Thymus (tissue), 11 donors: ENCODE measurements at regions not wholly inside any gene's neighbourhood (a gene's known extent, or its start where the extent isn't known, plus 50 kb on each side); places are given as distances from the start of the nearest gene placed in this dataset.
"Not testable (repeated sequence)": the region's sequence is repeated elsewhere in the genome, so short reads cannot be mapped to it uniquely, and the experiment has no call there.

ENCODE experiments used
- DNase-seq, 9 donors: peaks; one replicate each; pipeline ENCODE4 v3.0.0-alpha.2; 2013; ENCODE audit warnings: low spot score in 9 of 9, low read depth in 6 of 9, missing footprints in 1 of 9
- H3K27ac ChIP-seq, 2 donors: one replicate each; pipeline ENCODE4 v1.5.1; 2013; ENCODE audit warnings: control low read depth in 1 of 2, low read depth in 1 of 2, low read length in 1 of 2, mild to moderate bottlenecking in 1 of 2, moderate library complexity in 1 of 2
- H3K27me3 ChIP-seq, 2 donors: one replicate each; pipeline ENCODE4 v1.5.1; 2013; ENCODE audit warnings: low read length in 1 of 2; ENCODE audit not compliant: control insufficient read depth in 2 of 2, insufficient read depth in 1 of 2
- H3K36me3 ChIP-seq, 2 donors: one replicate each; pipeline ENCODE4 v1.5.1; 2013; ENCODE audit warnings: low read length in 1 of 2, mild to moderate bottlenecking in 1 of 2, moderate library complexity in 1 of 2; ENCODE audit not compliant: control insufficient read depth in 2 of 2, insufficient read depth in 2 of 2
- H3K4me1 ChIP-seq, 2 donors: one replicate each; pipeline ENCODE4 v1.5.1; 2013; ENCODE audit warnings: low read length in 2 of 2; ENCODE audit not compliant: control insufficient read depth in 2 of 2, insufficient read depth in 2 of 2
- H3K4me3 ChIP-seq, 2 donors: one replicate each; pipeline ENCODE4 v1.5.1; 2013; ENCODE audit warnings: low read length in 2 of 2, control low read depth in 1 of 2, mild to moderate bottlenecking in 1 of 2
- H3K9me3 ChIP-seq, 2 donors: one replicate each; pipeline ENCODE4 v1.5.1; 2013; ENCODE audit warnings: low read length in 1 of 2, mild to moderate bottlenecking in 1 of 2; ENCODE audit not compliant: control insufficient read depth in 2 of 2, insufficient read depth in 1 of 2
- WGBS: extraction: QIAGEN DNeasy Blood & Tissue Kit; methylation state at CpG from one replicate; pipeline ENCODE4 v1.1.7; 2013; 5-methylcytosine and 5-hydroxymethylcytosine counted together
- donor health status: healthy.

DNA sequence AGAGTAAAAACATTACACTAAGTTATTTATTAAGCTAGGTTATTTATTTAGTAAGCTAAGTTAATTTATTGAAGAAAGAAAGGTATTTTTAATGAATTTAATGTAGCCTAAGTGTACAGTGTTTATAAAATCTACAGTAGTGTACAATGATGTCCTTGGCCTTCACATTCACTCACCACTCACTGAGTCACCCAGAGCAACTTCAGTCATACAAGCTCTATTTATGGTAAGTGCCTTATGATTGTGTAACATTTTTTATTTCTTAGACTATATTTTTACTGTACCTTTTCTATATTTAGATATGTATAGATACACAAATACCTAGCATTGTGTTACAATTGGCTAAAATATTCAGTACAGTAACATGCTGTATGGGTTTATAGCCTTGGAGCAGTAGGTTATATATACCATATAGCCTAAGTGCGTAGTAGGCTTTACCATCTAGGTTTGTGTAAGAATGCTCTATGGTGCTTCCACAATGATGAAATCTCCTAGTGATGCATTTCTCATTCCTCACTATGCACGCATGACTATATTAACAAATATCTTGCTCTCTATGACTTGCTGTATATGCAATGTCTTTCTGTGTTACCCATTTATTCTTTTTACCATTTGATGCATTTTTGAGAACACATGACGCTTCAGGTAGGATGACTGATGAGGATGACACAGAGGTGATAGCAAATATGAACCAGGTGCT lies 309.6 kb upstream of the ATXN7L3B start:
- Histone ChIP-seq H3K4me1 (no peaks in the 10 kb centered on the region), H3K27me3 (no peaks in the 10 kb centered on the region), H3K9me3 (no peaks in the 10 kb centered on the region), H3K36me3 (no peaks in the 10 kb centered on the region), H3K4me3 (no peak overlapping the region), H3K27ac (no peak overlapping the region)
- 99% methylated on average over 3 of the region's 3 CpGs for WGBS
- no peak for DNase-seq

DNA sequence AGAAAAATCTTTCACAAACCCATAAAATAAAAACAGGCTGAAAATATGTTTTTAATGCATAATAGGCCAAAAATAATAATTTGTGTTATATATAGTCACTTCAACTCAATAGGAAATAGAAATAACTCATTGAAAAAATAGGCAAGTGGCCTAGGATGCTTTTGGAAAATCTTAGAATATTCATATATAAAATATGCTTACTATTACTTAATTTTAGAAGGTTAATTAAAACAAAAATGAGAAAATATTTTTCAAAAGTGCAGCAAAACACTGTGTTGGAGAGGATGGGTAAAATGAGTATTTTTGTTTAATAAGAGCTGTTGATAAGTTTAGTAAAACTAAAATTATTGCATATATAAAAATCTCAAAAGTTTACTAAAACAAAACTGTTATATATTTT lies 308.0 kb upstream of the ATXN7L3B start:
- H3K27me3 ChIP-seq: no peaks in the 10 kb centered on the region
- H3K9me3 ChIP-seq: no peaks in the 10 kb centered on the region
- H3K4me3 ChIP-seq: no peak overlapping the region
- H3K27ac ChIP-seq: no peak overlapping the region
- no peak for DNase-seq
- no peaks in the 10 kb centered on the region for H3K36me3 ChIP-seq
- no peaks in the 10 kb centered on the region for H3K4me1 ChIP-seq

DNA sequence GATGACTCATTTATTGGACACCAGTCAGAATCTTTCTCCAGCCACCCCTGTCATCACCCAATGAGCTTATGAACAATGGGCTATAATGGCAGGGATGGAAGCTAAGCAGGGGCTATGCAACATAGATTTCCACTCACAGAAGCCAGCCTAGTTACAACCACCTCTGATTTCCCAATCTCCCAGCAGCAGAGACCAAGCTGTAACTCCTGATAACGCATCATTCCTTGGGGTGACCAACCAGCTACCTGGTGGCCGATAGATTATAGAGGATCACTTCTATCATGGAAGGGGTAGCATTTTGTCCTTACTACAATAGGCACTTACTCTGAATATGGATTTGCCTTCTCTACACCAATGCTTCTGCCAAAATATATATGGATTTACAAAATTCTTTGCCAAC lies 302.3 kb upstream of the ATXN7L3B start:
- H3K4me3 ChIP-seq: no peak overlapping the region
- no peaks in the 10 kb centered on the region for H3K4me1 ChIP-seq
- no peak for DNase-seq
- H3K9me3 ChIP-seq: no peaks in the 10 kb centered on the region
- 94% methylated on average over 2 of the region's 2 CpGs for WGBS
- no peaks in the 10 kb centered on the region for H3K36me3 ChIP-seq
- no peaks in the 10 kb centered on the region for H3K27me3 ChIP-seq
- H3K27ac ChIP-seq: no peak overlapping the region

DNA sequence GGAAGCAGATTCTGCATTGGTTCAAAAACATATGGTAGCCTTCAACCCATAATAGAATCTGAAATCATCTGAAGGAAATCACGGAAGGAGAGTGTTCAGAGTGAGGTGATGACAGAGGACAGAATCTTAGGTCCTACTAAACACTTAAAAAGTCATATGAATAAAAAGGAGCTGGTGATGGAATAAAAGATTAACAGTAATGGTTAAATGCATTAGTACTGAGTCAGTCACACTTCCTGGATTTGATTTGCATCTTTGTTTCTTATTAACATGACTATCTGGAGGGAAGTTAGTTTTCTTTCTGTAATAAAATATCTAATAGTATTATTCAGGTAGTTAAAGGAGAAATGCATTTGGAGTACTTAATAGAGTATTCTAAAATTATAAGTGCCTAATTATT lies 296.3 kb upstream of the ATXN7L3B start:
- no peaks in the 10 kb centered on the region for H3K36me3 ChIP-seq
- WGBS: 97% methylated on average over 1 of the region's 1 CpG
- H3K27ac ChIP-seq: no peak overlapping the region
- peaks cover 0 to 2% of the 10 kb centered on the region in 2 donors for H3K9me3 ChIP-seq
- no peaks in the 10 kb centered on the region for H3K4me1 ChIP-seq
- no peak overlapping the region for H3K4me3 ChIP-seq
- DNase-seq: no peak
- H3K27me3 ChIP-seq: no peaks in the 10 kb centered on the region

DNA sequence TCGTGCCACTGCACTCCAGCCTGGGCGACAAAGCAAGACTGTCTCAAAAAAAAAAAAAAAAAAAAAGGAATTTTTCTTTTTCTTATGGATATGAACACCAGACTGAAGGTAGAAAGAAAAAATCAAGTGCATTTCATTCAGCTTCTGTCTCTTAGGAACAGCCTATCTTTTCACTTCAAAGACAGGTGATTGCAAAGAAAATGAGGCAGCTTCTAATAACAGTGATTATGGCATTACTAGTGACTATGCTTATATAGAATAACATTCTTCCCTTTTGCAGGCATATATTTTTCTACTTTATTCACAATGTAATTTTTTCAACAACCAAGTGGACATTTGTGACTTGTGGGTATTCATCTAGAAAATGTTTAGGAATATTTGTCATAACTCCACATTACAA lies 295.5 kb upstream of the ATXN7L3B start:
- Histone ChIP-seq H3K27ac (no peak overlapping the region), H3K27me3 (no peaks in the 10 kb centered on the region), H3K36me3 (no peaks in the 10 kb centered on the region), H3K4me3 (no peak overlapping the region), H3K9me3 (peaks cover 0 to 2% of the 10 kb centered on the region in 2 donors), H3K4me1 (no peaks in the 10 kb centered on the region)
- 100% methylated on average over 2 of the region's 2 CpGs for WGBS
- DNase-seq: no peak

DNA sequence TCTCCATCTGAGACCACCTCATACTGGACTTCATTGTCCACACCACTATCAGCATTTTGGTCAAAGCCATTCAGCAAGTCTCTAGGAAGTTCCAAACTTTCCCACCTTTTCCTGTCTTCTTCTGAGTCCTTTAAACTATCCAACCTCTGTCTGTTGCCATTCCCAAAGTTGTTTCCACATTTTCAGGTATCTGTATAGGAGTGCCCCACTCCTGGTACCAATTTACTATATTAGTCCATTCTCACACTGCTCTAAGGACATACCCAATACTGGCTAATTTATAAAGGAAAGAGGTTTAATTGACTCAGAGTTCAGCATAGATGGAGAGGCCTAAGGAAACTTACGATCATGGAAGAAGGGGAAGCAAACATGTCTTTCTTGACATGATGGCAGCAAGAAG lies 292.2 kb upstream of the ATXN7L3B start:
- H3K9me3 ChIP-seq: peaks cover 0 to 2% of the 10 kb centered on the region in 2 donors
- WGBS: 93% methylated on average over 1 of the region's 1 CpG
- no peak overlapping the region for H3K4me3 ChIP-seq
- DNase-seq: no peak
- H3K27me3 ChIP-seq: no peaks in the 10 kb centered on the region
- H3K36me3 ChIP-seq: no peaks in the 10 kb centered on the region
- H3K27ac ChIP-seq: no peak overlapping the region
- no peaks in the 10 kb centered on the region for H3K4me1 ChIP-seq

DNA sequence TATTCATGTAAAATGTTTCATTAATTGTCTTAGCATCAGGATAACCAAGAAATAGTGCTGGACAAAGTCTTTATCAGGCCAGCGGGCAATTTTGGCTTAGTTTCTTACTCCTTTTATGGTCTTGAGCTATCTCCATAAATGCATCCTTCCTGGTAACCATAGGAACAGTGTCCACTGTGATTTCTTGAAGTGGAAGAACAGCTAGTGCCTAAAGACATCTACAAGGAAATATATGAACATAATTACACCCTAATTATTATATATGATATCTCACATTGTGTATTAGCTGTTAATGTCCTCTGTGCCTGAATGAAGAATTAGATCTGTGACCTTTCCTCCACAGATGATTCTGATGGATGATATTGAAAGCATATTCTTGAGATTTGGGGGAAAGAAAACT lies 286.7 kb upstream of the ATXN7L3B start:
- no peaks in the 10 kb centered on the region for H3K9me3 ChIP-seq
- whole genome bisulfite sequencing: 93% methylated on average over 1 of the region's 1 CpG
- no peak for DNase-seq
- no peaks in the 10 kb centered on the region for H3K36me3 ChIP-seq
- H3K4me3 ChIP-seq: no peak overlapping the region
- no peaks in the 10 kb centered on the region for H3K27me3 ChIP-seq
- H3K4me1 ChIP-seq: no peaks in the 10 kb centered on the region
- no peak overlapping the region for H3K27ac ChIP-seq

DNA sequence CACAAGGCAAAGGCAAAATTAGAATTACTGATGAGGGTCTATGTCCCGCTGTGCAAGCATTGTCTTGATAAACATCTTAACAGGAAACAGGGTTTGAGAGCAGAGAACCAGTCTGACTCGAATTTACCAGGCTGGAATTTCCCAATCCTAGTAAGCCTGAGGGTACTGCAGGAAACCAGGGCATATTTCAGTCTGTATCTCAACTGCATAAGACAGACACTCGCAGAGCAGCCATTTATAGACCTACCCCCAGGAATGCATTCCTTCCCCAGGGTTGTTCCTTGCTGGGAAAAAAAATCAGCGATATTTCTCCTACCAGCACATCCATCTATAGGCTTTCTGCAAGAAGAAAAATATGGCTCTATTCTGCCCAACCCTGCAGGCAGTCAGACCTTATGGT lies 283.8 kb upstream of the ATXN7L3B start:
- H3K36me3 ChIP-seq, H3K4me3 ChIP-seq, DNase-seq, H3K4me1 ChIP-seq, H3K9me3 ChIP-seq, H3K27me3 ChIP-seq, H3K27ac ChIP-seq: not testable (repeated sequence)
- WGBS: 71% methylated on average over 4 of the region's 4 CpGs

DNA sequence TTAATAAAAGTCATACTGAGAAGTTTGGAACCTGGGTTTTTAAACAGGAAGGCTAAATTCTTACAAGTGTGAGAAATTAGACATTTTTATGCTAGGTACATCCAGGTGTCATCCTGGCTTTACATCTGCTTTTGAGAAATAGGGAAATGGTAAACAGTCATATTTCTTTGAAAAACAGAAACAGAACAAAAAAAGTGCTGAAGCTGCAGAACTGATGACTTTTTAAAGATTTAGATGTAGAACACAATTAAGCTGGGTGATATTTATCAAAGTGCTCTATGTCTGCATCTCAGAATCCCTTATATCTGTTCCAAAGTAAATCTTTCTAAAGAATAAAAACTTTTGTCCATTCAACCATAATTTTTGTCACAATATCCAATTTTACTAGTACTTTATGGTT lies 282.9 kb upstream of the ATXN7L3B start:
- Histone ChIP-seq H3K27me3 (no peaks in the 10 kb centered on the region), H3K9me3 (no peaks in the 10 kb centered on the region), H3K36me3 (no peaks in the 10 kb centered on the region), H3K27ac (no peak overlapping the region), H3K4me1 (no peaks in the 10 kb centered on the region), H3K4me3 (no peak overlapping the region)
- DNase-seq: no peak

DNA sequence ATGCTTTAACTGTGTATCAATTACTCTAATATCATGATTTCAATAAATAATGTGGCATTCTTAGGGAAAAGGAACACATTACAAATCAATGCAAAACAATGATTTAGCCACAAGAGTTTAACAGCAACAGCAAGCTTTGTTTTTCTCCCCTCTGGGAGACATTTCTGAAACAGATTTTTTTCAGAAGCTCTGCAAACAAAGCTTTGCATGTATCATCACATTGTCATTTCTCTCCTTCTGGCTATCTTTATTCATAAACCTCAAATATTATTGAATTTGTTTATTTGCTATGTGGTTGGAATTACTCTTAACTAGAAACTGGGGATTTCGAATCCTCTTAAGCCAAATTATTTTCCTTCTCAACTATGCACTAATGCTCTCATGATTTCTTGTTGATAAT lies 278.4 kb upstream of the ATXN7L3B start:
- no peaks in the 10 kb centered on the region for H3K36me3 ChIP-seq
- H3K9me3 ChIP-seq: no peaks in the 10 kb centered on the region
- DNase-seq: no peak
- H3K4me1 ChIP-seq: no peaks in the 10 kb centered on the region
- 93% methylated on average over 1 of the region's 1 CpG for WGBS
- no peaks in the 10 kb centered on the region for H3K27me3 ChIP-seq
- no peak overlapping the region for H3K4me3 ChIP-seq
- no peak overlapping the region for H3K27ac ChIP-seq
